ENCODE measurements at regions not wholly inside any gene's neighbourhood (a gene's known extent, or its start where the extent isn't known, plus 50 kb on each side); places are given as distances from the start of the nearest gene placed in this dataset.

- TF ChIP-seq CTCF (IDR thresholded peaks at IDR 0.05) (no peak), POLR2A (IDR thresholded peaks at IDR 0.05) (no peak)
These were observed 158.3 kb upstream of the PRSS1 start for GRCh38 chr7:142590830-142591457.
